ENCODE measurements at regions not wholly inside any gene's neighbourhood (a gene's known extent, or its start where the extent isn't known, plus 50 kb on each side); places are given as distances from the start of the nearest gene placed in this dataset.

- TF ChIP-seq EZH2phosphoT487 (IDR thresholded peaks at IDR 0.05; ENCODE audit: low read length) (no peak), EZH2 (optimal IDR thresholded peaks at IDR 0.05; ENCODE audit: low read depth, low read length) (no peak), CTCF (IDR thresholded peaks at IDR 0.05; ENCODE audit: low read length) (no peak)
- Histone ChIP-seq H3K9me3 (replicated peaks; ENCODE audit: insufficient read depth, low read length) (no peaks in the 10 kb centered on the region), H4K20me1 (ENCODE audit: insufficient read depth, low read length) (no peaks in the 10 kb centered on the region)
Measured at GRCh38 chr2:40851661-40852060, 399.8 kb upstream of the SLC8A1 start.

GRCh38 chr2:40859617-40860016 lies 407.7 kb upstream of the SLC8A1 start:
- no peaks in the 10 kb centered on the region for H3K4me1 ChIP-seq (ENCODE audit: low read length)
- no peaks in the 10 kb centered on the region for H3K9me2 ChIP-seq (replicated peaks; ENCODE audit: insufficient read depth, low read length)
- H3K27ac ChIP-seq (ENCODE audit: low read length): no peak overlapping the region
- no peak overlapping the region for H2AFZ ChIP-seq (ENCODE audit: low read length)
- no peaks in the 10 kb centered on the region for H3K9me3 ChIP-seq (replicated peaks; ENCODE audit: insufficient read depth, low read length)
- no peaks in the 10 kb centered on the region for H3K27me3 ChIP-seq (replicated peaks; ENCODE audit: insufficient read depth, low read length)
- H3K79me2 ChIP-seq (ENCODE audit: low read length): no peaks in the 10 kb centered on the region
- no peak overlapping the region for H3K9ac ChIP-seq (ENCODE audit: low read length)
- H3F3A ChIP-seq (ENCODE audit: insufficient read depth, low read length): no peaks in the 10 kb centered on the region
- no peak overlapping the region for H3K4me3 ChIP-seq (ENCODE audit: low read length)
- no peaks in the 10 kb centered on the region for H4K20me1 ChIP-seq (ENCODE audit: insufficient read depth, low read length)
- TF ChIP-seq CTCF (IDR thresholded peaks at IDR 0.05; ENCODE audit: low read length) (no peak), EZH2phosphoT487 (IDR thresholded peaks at IDR 0.05; ENCODE audit: low read length) (no peak), EZH2 (optimal IDR thresholded peaks at IDR 0.05; ENCODE audit: low read depth, low read length) (no peak)
- H3K36me3 ChIP-seq (replicated peaks; ENCODE audit: insufficient read depth, low read length): no peaks in the 10 kb centered on the region
- no peak overlapping the region for H3K4me2 ChIP-seq (ENCODE audit: low read depth, low read length)
- DNase-seq: no peak

More at GRCh38 chr2:40851661-40852060, 399.8 kb upstream of the SLC8A1 start:
- H3K9me2 ChIP-seq (replicated peaks; ENCODE audit: insufficient read depth, low read length): no peaks in the 10 kb centered on the region
- H3K4me3 ChIP-seq (ENCODE audit: low read length): no peak overlapping the region
- no peaks in the 10 kb centered on the region for H3K36me3 ChIP-seq (replicated peaks; ENCODE audit: insufficient read depth, low read length)
- H3K27me3 ChIP-seq (replicated peaks; ENCODE audit: insufficient read depth, low read length): no peaks in the 10 kb centered on the region
- no peak overlapping the region for H2AFZ ChIP-seq (ENCODE audit: low read length)
- no peak for DNase-seq
- H3K27ac ChIP-seq (ENCODE audit: low read length): no peak overlapping the region
- no peak overlapping the region for H3K4me2 ChIP-seq (ENCODE audit: low read depth, low read length)
- no peaks in the 10 kb centered on the region for H3F3A ChIP-seq (ENCODE audit: insufficient read depth, low read length)
- no peaks in the 10 kb centered on the region for H3K79me2 ChIP-seq (ENCODE audit: low read length)
- no peak overlapping the region for H3K9ac ChIP-seq (ENCODE audit: low read length)
- no peaks in the 10 kb centered on the region for H3K4me1 ChIP-seq (ENCODE audit: low read length)

GRCh38 chr2:40867829-40868228 lies 415.9 kb upstream of the SLC8A1 start:
- Histone ChIP-seq H3K27ac (ENCODE audit: low read length) (no peak overlapping the region), H3K4me1 (ENCODE audit: low read length) (no peaks in the 10 kb centered on the region), H3K9ac (ENCODE audit: low read length) (no peak overlapping the region), H3K36me3 (replicated peaks; ENCODE audit: insufficient read depth, low read length) (no peaks in the 10 kb centered on the region), H4K20me1 (ENCODE audit: insufficient read depth, low read length) (no peaks in the 10 kb centered on the region), H3K9me3 (replicated peaks; ENCODE audit: insufficient read depth, low read length) (no peaks in the 10 kb centered on the region), H3K27me3 (replicated peaks; ENCODE audit: insufficient read depth, low read length) (no peaks in the 10 kb centered on the region), H3K4me3 (ENCODE audit: low read length) (no peak overlapping the region), H3K4me2 (ENCODE audit: low read depth, low read length) (no peak overlapping the region), H3K79me2 (ENCODE audit: low read length) (no peaks in the 10 kb centered on the region), H2AFZ (ENCODE audit: low read length) (no peak overlapping the region), H3K9me2 (replicated peaks; ENCODE audit: insufficient read depth, low read length) (no peaks in the 10 kb centered on the region), H3F3A (ENCODE audit: insufficient read depth, low read length) (no peaks in the 10 kb centered on the region)
- TF ChIP-seq EZH2 (optimal IDR thresholded peaks at IDR 0.05; ENCODE audit: low read depth, low read length) (no peak), CTCF (IDR thresholded peaks at IDR 0.05; ENCODE audit: low read length) (no peak), EZH2phosphoT487 (IDR thresholded peaks at IDR 0.05; ENCODE audit: low read length) (no peak)
- DNase-seq: no peak

Data from MM.1S (cell line).